SH-SY5Y (cell line): ENCODE measurements at regions not wholly inside any gene's neighbourhood (a gene's known extent, or its start where the extent isn't known, plus 50 kb on each side); places are given as distances from the start of the nearest gene placed in this dataset.

Experiments used
- GATA2 ChIP-seq: IDR thresholded peaks from 2 replicates; pipeline ENCODE4 v1.6.1; 2011; ENCODE audit warnings: mild to moderate bottlenecking, low read depth, low read length
- GATA3 ChIP-seq: IDR thresholded peaks from 2 replicates; pipeline ENCODE4 v1.6.1; 2011; ENCODE audit warnings: low read depth, mild to moderate bottlenecking, low read length, moderate library complexity

DNA sequence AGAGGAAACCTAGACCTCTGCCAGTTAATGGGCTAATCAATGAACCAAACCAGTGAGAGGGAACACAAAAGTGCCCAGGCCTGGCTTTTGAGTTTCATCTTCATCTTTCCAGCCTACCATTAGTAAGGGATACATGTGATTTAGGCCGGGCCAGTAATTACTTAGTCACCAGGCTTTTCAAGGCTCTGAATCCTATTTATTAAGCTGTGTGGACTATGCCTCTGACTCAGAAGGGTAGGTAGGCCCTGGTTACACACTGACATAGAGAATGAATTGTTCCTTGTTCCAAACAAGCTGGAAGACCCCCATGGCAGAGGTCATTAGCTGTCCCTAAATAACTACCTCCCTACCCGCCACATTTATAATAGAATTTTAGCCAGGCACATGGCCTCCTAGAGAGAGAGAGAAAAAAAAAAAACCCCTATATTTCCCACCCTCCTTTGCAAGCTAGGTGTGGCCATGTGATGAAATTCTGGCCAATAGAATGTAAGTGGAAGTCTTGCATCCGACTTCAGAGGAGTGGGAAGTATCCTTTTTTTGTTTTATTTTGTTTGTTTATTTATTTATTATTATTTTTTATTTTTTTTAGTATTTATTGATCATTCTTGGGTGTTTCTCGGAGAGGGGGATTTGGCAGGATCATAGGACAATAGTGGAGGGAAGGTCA lies 112.3 kb upstream of the BCOR start:
- TF ChIP-seq GATA2: no peak
- no peak for TF ChIP-seq GATA3
